SK-N-SH (cell line): ENCODE measurements at regions not wholly inside any gene's neighbourhood (a gene's known extent, or its start where the extent isn't known, plus 50 kb on each side); places are given as distances from the start of the nearest gene placed in this dataset.

ENCODE experiments used
- JUND ChIP-seq: IDR thresholded peaks from 2 replicates; pipeline ENCODE4 v1.4.0; 2012
- TF ChIP-seq, protein P1 (sequence below): fragments of 200-600 bp; sonication (generic); IDR thresholded peaks from 2 replicates; pipeline ENCODE4 v1.6.1; 2017; ENCODE audit warnings: antibody characterized with exemption, mild to moderate bottlenecking, moderate library complexity
- TF ChIP-seq, protein P2 (sequence below): IDR thresholded peaks from 2 replicates; pipeline ENCODE4 v1.4.0; 2012; ENCODE audit warnings: low read depth, borderline replicate concordance

DNA sequence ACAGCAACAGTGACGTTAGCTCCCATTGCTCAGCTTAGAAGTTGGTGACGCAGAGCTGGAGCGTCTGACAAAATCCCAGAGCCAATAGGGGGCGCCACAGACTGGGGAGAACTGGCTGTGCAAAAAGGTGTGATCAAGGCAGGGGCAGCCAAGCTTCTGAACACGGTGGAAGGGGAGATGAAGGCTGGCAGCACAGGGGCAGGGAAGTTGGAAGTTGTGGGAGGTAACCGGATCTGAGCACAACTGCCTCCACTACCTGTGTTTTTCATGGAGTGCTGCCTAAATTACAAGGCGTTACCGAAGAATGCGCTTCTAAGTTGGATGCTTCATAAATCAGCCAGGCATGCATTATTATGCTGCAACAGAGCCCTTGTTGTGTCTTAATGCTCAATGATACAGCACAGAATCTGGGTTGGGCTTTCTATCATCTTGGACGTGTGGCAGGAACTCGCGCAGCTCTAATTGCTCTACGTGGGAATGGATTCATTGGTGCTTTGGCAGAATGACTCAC, 370.0 kb downstream of the SLC4A3 start:
- TF ChIP-seq, protein P1, sequence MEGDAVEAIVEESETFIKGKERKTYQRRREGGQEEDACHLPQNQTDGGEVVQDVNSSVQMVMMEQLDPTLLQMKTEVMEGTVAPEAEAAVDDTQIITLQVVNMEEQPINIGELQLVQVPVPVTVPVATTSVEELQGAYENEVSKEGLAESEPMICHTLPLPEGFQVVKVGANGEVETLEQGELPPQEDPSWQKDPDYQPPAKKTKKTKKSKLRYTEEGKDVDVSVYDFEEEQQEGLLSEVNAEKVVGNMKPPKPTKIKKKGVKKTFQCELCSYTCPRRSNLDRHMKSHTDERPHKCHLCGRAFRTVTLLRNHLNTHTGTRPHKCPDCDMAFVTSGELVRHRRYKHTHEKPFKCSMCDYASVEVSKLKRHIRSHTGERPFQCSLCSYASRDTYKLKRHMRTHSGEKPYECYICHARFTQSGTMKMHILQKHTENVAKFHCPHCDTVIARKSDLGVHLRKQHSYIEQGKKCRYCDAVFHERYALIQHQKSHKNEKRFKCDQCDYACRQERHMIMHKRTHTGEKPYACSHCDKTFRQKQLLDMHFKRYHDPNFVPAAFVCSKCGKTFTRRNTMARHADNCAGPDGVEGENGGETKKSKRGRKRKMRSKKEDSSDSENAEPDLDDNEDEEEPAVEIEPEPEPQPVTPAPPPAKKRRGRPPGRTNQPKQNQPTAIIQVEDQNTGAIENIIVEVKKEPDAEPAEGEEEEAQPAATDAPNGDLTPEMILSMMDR, result peak; percentile 57
- TF ChIP-seq, protein P2, sequence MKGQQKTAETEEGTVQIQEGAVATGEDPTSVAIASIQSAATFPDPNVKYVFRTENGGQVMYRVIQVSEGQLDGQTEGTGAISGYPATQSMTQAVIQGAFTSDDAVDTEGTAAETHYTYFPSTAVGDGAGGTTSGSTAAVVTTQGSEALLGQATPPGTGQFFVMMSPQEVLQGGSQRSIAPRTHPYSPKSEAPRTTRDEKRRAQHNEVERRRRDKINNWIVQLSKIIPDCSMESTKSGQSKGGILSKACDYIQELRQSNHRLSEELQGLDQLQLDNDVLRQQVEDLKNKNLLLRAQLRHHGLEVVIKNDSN, result no peak
- TF ChIP-seq JUND, result no peak
